T-cell (primary cell): ENCODE measurements at regions not wholly inside any gene's neighbourhood (a gene's known extent, or its start where the extent isn't known, plus 50 kb on each side); places are given as distances from the start of the nearest gene placed in this dataset.
A peak's percentile ranks its signal among the peaks of the same experiment; 100 is the strongest.

Experiments used
- ATAC-seq, 4 experiments: fragments of 200-7000 bp in 3 of 4; fragments of 150-1000 bp in 1 of 4; cut with Tn5 transposase; replicated peaks in 1 of 4; 1 replicate in 3 of 4; 2 replicates in 1 of 4; pipeline ENCODE4 v1.10.0; 2021; ENCODE audit warnings: moderate library complexity in 3 of 4, mild to moderate bottlenecking in 2 of 4, moderate number of reproducible peaks in 1 of 4
- CTCF ChIA-PET, 2 donors: fragments of 300-600 bp; sonication (Branson Sonifier 250); formaldehyde crosslinking; loops; one replicate each; lab custom pipeline; 2022; ENCODE audit warnings: antibody characterized with exemption in 2 of 2; lab: Charles Lee
- POLR2A ChIA-PET, 2 donors: fragments of 300-600 bp; sonication (Branson Sonifier 250); formaldehyde crosslinking; loops; one replicate each; lab custom pipeline; 2022; ENCODE audit warnings: antibody characterized with exemption in 2 of 2; lab: Charles Lee
- DNase-seq, 35 experiments: peaks; one replicate each; pipeline versions ENCODE4 v3.0.0 to v3.0.0-alpha.2; 2013 to 2023
- H3K27ac ChIP-seq: one replicate; pipeline ENCODE4 v1.5.1; 2013; ENCODE audit warnings: low read length
- H3K27me3 ChIP-seq, 2 experiments: replicated peaks in 1 of 2; 1 replicate in 1 of 2; 2 replicates in 1 of 2; pipeline versions ENCODE4 v1.6.1 to v1.7.0; 2013; ENCODE audit warnings: low read length in 1 of 2, mixed read lengths in 1 of 2; ENCODE audit not compliant: control insufficient read depth in 2 of 2, insufficient read depth in 2 of 2; ENCODE audit errors: extremely low read depth in 1 of 2
- H3K36me3 ChIP-seq, 2 donors: 1 replicate in 1 of 2; 2 replicates in 1 of 2; pipeline versions ENCODE4 v1.6.1 to v1.7.0; 2013; ENCODE audit warnings: low read length in 1 of 2; ENCODE audit not compliant: control insufficient read depth in 2 of 2, insufficient read depth in 1 of 2; ENCODE audit errors: extremely low read depth in 1 of 2
- H3K4me1 ChIP-seq, 2 experiments: 1 replicate in 1 of 2; 2 replicates in 1 of 2; pipeline versions ENCODE4 v1.6.1 to v1.7.0; 2013; ENCODE audit warnings: low read length in 2 of 2, mixed read lengths in 1 of 2; ENCODE audit not compliant: insufficient read depth in 2 of 2, control insufficient read depth in 1 of 2; ENCODE audit errors: extremely low read depth in 1 of 2
- H3K4me3 ChIP-seq, 2 donors: 1 replicate in 1 of 2; 2 replicates in 1 of 2; pipeline versions ENCODE4 v1.5.1 to v1.7.0; 2013; ENCODE audit warnings: mild to moderate bottlenecking in 2 of 2, low read length in 1 of 2, moderate library complexity in 1 of 2; ENCODE audit not compliant: control insufficient read depth in 1 of 2; ENCODE audit errors: extremely low read depth in 1 of 2
- H3K9me3 ChIP-seq: 2 replicates; pipeline ENCODE4 v1.7.0; 2013
- H3K27ac Mint-ChIP-seq, 2 donors: one replicate each; pipeline ENCODE4 v1.8.0; 2020 to 2021; ENCODE audit warnings: mild to moderate bottlenecking in 2 of 2, mixed read lengths in 2 of 2
- H3K27me3 Mint-ChIP-seq, 2 donors: one replicate each; pipeline ENCODE4 v1.8.0; 2021 to 2022; ENCODE audit warnings: mixed read lengths in 2 of 2
- H3K36me3 Mint-ChIP-seq: one replicate; pipeline ENCODE4 v1.8.0; 2021; ENCODE audit warnings: mixed read lengths
- H3K4me1 Mint-ChIP-seq, 3 donors: one replicate each; pipeline ENCODE4 v1.8.0; 2020 to 2022; ENCODE audit warnings: mixed read lengths in 3 of 3, mild to moderate bottlenecking in 1 of 3
- H3K4me3 Mint-ChIP-seq, 3 donors: one replicate each; pipeline ENCODE4 v1.8.0; 2020 to 2022; ENCODE audit warnings: mild to moderate bottlenecking in 3 of 3, mixed read lengths in 3 of 3, moderate library complexity in 3 of 3
- H3K9me3 Mint-ChIP-seq, 3 donors: one replicate each; pipeline ENCODE4 v1.8.0; 2020 to 2022; ENCODE audit warnings: mixed read lengths in 3 of 3
- WGBS: methylation state at CpG from one replicate; pipeline ENCODE4 v1.1.5; 2013; ENCODE audit warnings: missing lambda C conversion rate; ENCODE audit not compliant: insufficient coverage; 5-methylcytosine and 5-hydroxymethylcytosine counted together

GRCh38 chr6:144544266-144544830, 259.2 kb downstream of the UTRN start:
- DNase-seq = no peak
- Histone ChIP-seq H3K4me3 (no peak overlapping the region), H3K4me1 (no peaks in the 10 kb centered on the region), H3K27ac (no peak overlapping the region), H3K9me3 (no peaks in the 10 kb centered on the region), H3K27me3 (no peaks in the 10 kb centered on the region), H3K36me3 (peaks cover 0 to 75% of the 10 kb centered on the region in 2 donors)
- H3K4me1 Mint-ChIP-seq = peaks cover 0 to 7% (median 0%) of the 10 kb centered on the region in 3 donors
- no peak for ATAC-seq
- POLR2A ChIA-PET = no interaction called here
- no peak overlapping the region for H3K4me3 Mint-ChIP-seq
- H3K27me3 Mint-ChIP-seq = no peaks in the 10 kb centered on the region
- WGBS = 39% methylated on average over 4 of the region's 7 CpGs
- H3K9me3 Mint-ChIP-seq = no peaks in the 10 kb centered on the region
- peaks cover 67% of the 10 kb centered on the region for H3K36me3 Mint-ChIP-seq
- CTCF ChIA-PET = no interaction called here
- peak overlapping the region; percentile 34 to 45 for H3K27ac Mint-ChIP-seq

GRCh38 chr6:144546807-144547206, 261.7 kb downstream of the UTRN start:
- ChIA-PET CTCF (interaction anchor here (0.6 kb wide), 3 partner anchors 8 to 1087 kb away, joined by 3 to 4 read pairs (median 3); no protein-coding TSS in a partner anchor), POLR2A (interaction anchor here (0.6 to 0.7 kb wide), 3 partner anchors 39 to 118 kb away, joined by 3 read pairs; no protein-coding TSS in a partner anchor)
- Histone ChIP-seq H3K27ac (no peak overlapping the region), H3K4me1 (no peaks in the 10 kb centered on the region), H3K27me3 (no peaks in the 10 kb centered on the region), H3K4me3 (no peak overlapping the region), H3K36me3 (peaks cover 0 to 78% of the 10 kb centered on the region in 2 donors), H3K9me3 (no peaks in the 10 kb centered on the region)
- no peak overlapping the region for H3K4me3 Mint-ChIP-seq
- H3K27ac Mint-ChIP-seq = no peak overlapping the region
- H3K9me3 Mint-ChIP-seq = no peaks in the 10 kb centered on the region
- no peak for DNase-seq
- H3K27me3 Mint-ChIP-seq = no peaks in the 10 kb centered on the region
- peaks cover 0 to 7% (median 0%) of the 10 kb centered on the region in 3 donors for H3K4me1 Mint-ChIP-seq
- peaks cover 75% of the 10 kb centered on the region for H3K36me3 Mint-ChIP-seq
- WGBS = no CpG with 5 or more reads among the region's 2 CpGs
- no peak for ATAC-seq

- H3K4me3 ChIP-seq = no peak overlapping the region
- WGBS = no CpG with 5 or more reads among the region's 1 CpG
- H3K27ac Mint-ChIP-seq = no peak overlapping the region
- no peaks in the 10 kb centered on the region for H3K9me3 Mint-ChIP-seq
- H3K27me3 Mint-ChIP-seq = no peaks in the 10 kb centered on the region
- ChIA-PET CTCF (no interaction called here), POLR2A (interaction anchor here in 1 of 2 donors (0.6 to 0.7 kb wide), 2 partner anchors 13 to 89 kb away, joined by 3 read pairs; no protein-coding TSS in a partner anchor)
- no peak overlapping the region for H3K27ac ChIP-seq
- no peak for DNase-seq
- H3K4me3 Mint-ChIP-seq = no peak overlapping the region
- H3K36me3 ChIP-seq = peaks cover 0 to 74% of the 10 kb centered on the region in 2 donors
- ATAC-seq = no peak
- H3K27me3 ChIP-seq = no peaks in the 10 kb centered on the region
- no peaks in the 10 kb centered on the region for H3K4me1 ChIP-seq
- no peaks in the 10 kb centered on the region for H3K9me3 ChIP-seq
- H3K4me1 Mint-ChIP-seq = peaks cover 0 to 6% (median 0%) of the 10 kb centered on the region in 3 donors
- peaks cover 75% of the 10 kb centered on the region for H3K36me3 Mint-ChIP-seq
Observed at GRCh38 chr6:144547409-144547808, 262.3 kb downstream of the UTRN start.

- Mint-ChIP-seq H3K9me3 (no peaks in the 10 kb centered on the region), H3K27me3 (no peaks in the 10 kb centered on the region), H3K4me3 (no peak overlapping the region), H3K36me3 (peaks cover 67% of the 10 kb centered on the region), H3K27ac (peak overlapping the region in 1 of 2 donors; percentile 23), H3K4me1 (peaks cover 0 to 4% (median 0%) of the 10 kb centered on the region in 3 donors)
- Histone ChIP-seq H3K4me1 (no peaks in the 10 kb centered on the region), H3K27me3 (no peaks in the 10 kb centered on the region), H3K4me3 (no peak overlapping the region), H3K9me3 (no peaks in the 10 kb centered on the region), H3K27ac (no peak overlapping the region), H3K36me3 (peaks cover 4 to 72% of the 10 kb centered on the region in 2 donors)
- CTCF ChIA-PET = no interaction called here
- no peak for DNase-seq
- POLR2A ChIA-PET = no interaction called here
- no peak for ATAC-seq
- WGBS = 95% methylated on average over 6 of the region's 9 CpGs
Observed at GRCh38 chr6:144548536-144548935, 263.4 kb downstream of the UTRN start.

DNA sequence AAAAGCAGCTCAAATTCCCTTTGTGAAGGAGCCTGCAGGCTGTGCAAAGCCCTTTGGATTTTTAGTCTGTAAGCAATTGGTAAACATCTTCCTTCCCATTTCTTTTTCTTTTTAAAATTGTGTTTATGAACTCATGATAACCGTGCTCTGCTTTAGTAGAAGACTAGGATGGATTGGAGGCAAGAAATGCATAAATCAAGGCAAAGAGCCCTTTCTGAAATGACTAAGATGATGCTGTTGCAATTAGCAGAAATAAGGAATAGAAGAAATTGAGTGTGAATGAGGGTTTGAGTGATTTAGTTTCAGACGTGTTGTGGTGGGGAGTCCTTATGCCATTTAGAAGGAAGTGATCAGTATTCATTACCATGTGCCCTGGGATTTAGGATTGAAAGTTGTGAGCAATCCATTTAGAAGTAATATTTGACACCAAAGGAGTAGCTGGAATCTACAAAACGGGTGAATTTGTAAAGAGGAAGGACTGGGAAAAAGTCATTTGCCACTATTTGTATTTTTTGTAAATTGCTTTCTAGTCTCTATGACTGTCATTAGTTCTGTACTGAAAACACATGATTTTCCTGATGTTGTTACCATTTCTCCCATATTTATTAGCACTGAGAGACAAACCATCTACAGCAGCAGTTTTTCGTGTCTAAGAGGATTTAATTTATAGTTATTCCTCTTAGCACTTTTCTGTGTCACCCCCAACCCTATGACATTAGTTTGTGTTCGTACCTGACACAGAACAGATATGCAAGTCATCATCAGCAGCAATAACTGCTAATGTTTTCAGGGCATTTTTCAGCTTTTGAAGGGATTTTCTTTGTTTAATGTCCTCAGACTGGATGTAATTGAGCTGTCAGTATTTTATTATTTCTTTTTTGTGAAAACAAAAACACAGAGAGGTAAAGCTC, 265.0 kb downstream of the UTRN start:
- 89% methylated on average over 3 of the region's 5 CpGs for WGBS
- ChIA-PET POLR2A (no interaction called here), CTCF (interaction anchor here in 1 of 2 donors (0.6 kb wide), 1 partner anchor 38 kb away, joined by 3 read pairs; no protein-coding TSS in a partner anchor)
- no peak overlapping the region for H3K4me3 Mint-ChIP-seq
- DNase-seq (no peak), ATAC-seq (no peak)
- H3K27ac ChIP-seq = no peak overlapping the region
- H3K4me3 ChIP-seq = no peak overlapping the region
- H3K36me3 Mint-ChIP-seq = peaks cover 67% of the 10 kb centered on the region
- peaks cover 0 to 3% (median 0%) of the 10 kb centered on the region in 3 donors for H3K4me1 Mint-ChIP-seq
- no peaks in the 10 kb centered on the region for H3K27me3 Mint-ChIP-seq
- H3K9me3 Mint-ChIP-seq = no peaks in the 10 kb centered on the region
- no peaks in the 10 kb centered on the region for H3K9me3 ChIP-seq
- peaks cover 4 to 69% of the 10 kb centered on the region in 2 donors for H3K36me3 ChIP-seq
- H3K27me3 ChIP-seq = no peaks in the 10 kb centered on the region
- no peak overlapping the region for H3K27ac Mint-ChIP-seq
- no peaks in the 10 kb centered on the region for H3K4me1 ChIP-seq

DNA sequence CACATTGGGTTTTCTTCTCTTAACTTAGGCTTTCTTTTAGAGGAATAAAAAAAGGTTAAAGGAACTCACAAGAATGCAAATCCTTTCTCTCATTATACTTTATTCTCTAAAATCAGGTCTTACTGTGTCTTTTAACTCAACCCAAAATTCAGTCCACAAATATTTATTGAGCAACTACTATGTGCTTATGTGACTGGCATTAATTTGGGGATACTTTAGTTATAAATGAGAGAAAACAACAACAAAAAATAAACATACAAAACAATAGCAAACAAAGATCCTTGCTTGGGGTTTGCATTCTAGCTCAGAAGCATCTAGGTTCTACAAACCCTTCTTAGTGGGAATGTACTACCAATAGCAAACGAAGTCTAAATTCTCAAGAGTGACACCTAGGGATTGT, 266.2 kb downstream of the UTRN start:
- H3K4me3 Mint-ChIP-seq = no peak overlapping the region
- H3K9me3 Mint-ChIP-seq = no peaks in the 10 kb centered on the region
- POLR2A ChIA-PET = no interaction called here
- Histone ChIP-seq H3K4me1 (no peaks in the 10 kb centered on the region), H3K36me3 (peaks cover 4 to 70% of the 10 kb centered on the region in 2 donors), H3K27ac (no peak overlapping the region), H3K9me3 (no peaks in the 10 kb centered on the region), H3K27me3 (no peaks in the 10 kb centered on the region), H3K4me3 (no peak overlapping the region)
- no peak for DNase-seq
- CTCF ChIA-PET = no interaction called here
- peak overlapping the region in 1 of 2 donors; percentile 13 for H3K27ac Mint-ChIP-seq
- H3K4me1 Mint-ChIP-seq = no peaks in the 10 kb centered on the region
- no peak for ATAC-seq
- WGBS = 88% methylated on average over 1 of the region's 1 CpG
- H3K36me3 Mint-ChIP-seq = peaks cover 72% of the 10 kb centered on the region
- H3K27me3 Mint-ChIP-seq = no peaks in the 10 kb centered on the region
